ENCODE measurements at regions not wholly inside any gene's neighbourhood (a gene's known extent, or its start where the extent isn't known, plus 50 kb on each side); places are given as distances from the start of the nearest gene placed in this dataset.

- TF ChIP-seq CTCF (IDR thresholded peaks at IDR 0.05) (no peak), POLR2A (IDR thresholded peaks at IDR 0.05) (no peak)
Measured at GRCh38 chr2:47699533-47700215, 83.3 kb upstream of the MSH6 start.

All from right lobe of liver (tissue), 4 donors.